Left hindlimb (tissue), 1 donor: ENCODE measurements at regions not wholly inside any gene's neighbourhood (a gene's known extent, or its start where the extent isn't known, plus 50 kb on each side); places are given as distances from the start of the nearest gene placed in this dataset.
"Not testable (repeated sequence)": the region's sequence is repeated elsewhere in the genome, so short reads cannot be mapped to it uniquely, and the experiment has no call there.

ENCODE experiments used
- DNase-seq: peaks from one replicate; pipeline ENCODE4 v3.0.0-alpha.2; 2018

- DNase-seq = not testable (repeated sequence)
Measured at GRCh38 chr20:29320216-29320949, 1937.1 kb upstream of the DEFB115 start.

GRCh38 chr20:29323631-29324515 is 1933.6 kb upstream of the DEFB115 start:
- not testable (repeated sequence) for DNase-seq

GRCh38 chr20:29324516-29325303 is 1932.8 kb upstream of the DEFB115 start:
- DNase-seq = not testable (repeated sequence)

GRCh38 chr20:29325304-29325640 is 1932.2 kb upstream of the DEFB115 start:
- DNase-seq = no peak

GRCh38 chr20:29325781-29326180 is 1931.7 kb upstream of the DEFB115 start:
- DNase-seq = not testable (repeated sequence)

GRCh38 chr20:29326376-29327070 is 1930.9 kb upstream of the DEFB115 start:
- DNase-seq = no peak

GRCh38 chr20:29327600-29328420 is 1929.7 kb upstream of the DEFB115 start:
- DNase-seq = not testable (repeated sequence)

- DNase-seq = not testable (repeated sequence)
Measured at GRCh38 chr20:29330429-29331115, 1926.9 kb upstream of the DEFB115 start.

- no peak for DNase-seq
Measured at GRCh38 chr20:29349836-29350235, 1907.6 kb upstream of the DEFB115 start.

- not testable (repeated sequence) for DNase-seq
Measured at GRCh38 chr20:29375937-29376336, 1881.5 kb upstream of the DEFB115 start.

GRCh38 chr20:29392853-29393252 is 1864.6 kb upstream of the DEFB115 start:
- not testable (repeated sequence) for DNase-seq

- no peak for DNase-seq
Measured at GRCh38 chr20:29408034-29408695, 1849.3 kb upstream of the DEFB115 start.

GRCh38 chr20:29408707-29409106 is 1848.8 kb upstream of the DEFB115 start:
- not testable (repeated sequence) for DNase-seq

GRCh38 chr20:29409160-29409689 is 1848.2 kb upstream of the DEFB115 start:
- not testable (repeated sequence) for DNase-seq

GRCh38 chr20:29409833-29410805 is 1847.3 kb upstream of the DEFB115 start:
- no peak for DNase-seq

GRCh38 chr20:29410806-29411457 is 1846.5 kb upstream of the DEFB115 start:
- DNase-seq = no peak

- not testable (repeated sequence) for DNase-seq
Measured at GRCh38 chr20:29411458-29411820, 1846.0 kb upstream of the DEFB115 start.

- no peak for DNase-seq
Measured at GRCh38 chr20:29419378-29419777, 1838.1 kb upstream of the DEFB115 start.
